ENCODE measurements at regions not wholly inside any gene's neighbourhood (a gene's known extent, or its start where the extent isn't known, plus 50 kb on each side); places are given as distances from the start of the nearest gene placed in this dataset.

GRCh38 chr18:78629426-78629825 is 350.2 kb upstream of the SALL3 start:
- H3K9ac ChIP-seq (ENCODE audit: insufficient read length, low read depth): no peak overlapping the region
- no peaks in the 10 kb centered on the region for H3K4me1 ChIP-seq (ENCODE audit: insufficient read depth, insufficient read length)
- no peak for DNase-seq (ENCODE audit: low read depth, low spot score)
- no peak overlapping the region for H3K4me3 ChIP-seq (ENCODE audit: insufficient read length, low read depth)
- no peaks in the 10 kb centered on the region for H3K9me3 ChIP-seq (ENCODE audit: insufficient read depth, low read length)
- no peaks in the 10 kb centered on the region for H3K36me3 ChIP-seq (ENCODE audit: insufficient read depth, insufficient read length, low read length)
- TF ChIP-seq ZNF274 (IDR thresholded peaks at IDR 0.05; ENCODE audit: low read depth, low read length) (no peak), SUZ12 (IDR thresholded peaks at IDR 0.05; ENCODE audit: extremely low read depth, insufficient read depth, insufficient read length) (no peak), YY1 (IDR thresholded peaks at IDR 0.05; ENCODE audit: insufficient read depth, insufficient read length) (no peak)
- peaks cover 22% of the 10 kb centered on the region for H3K27me3 ChIP-seq (ENCODE audit: insufficient read depth, insufficient read length)

- H3K27me3 ChIP-seq (ENCODE audit: insufficient read depth, insufficient read length): peaks cover 14% of the 10 kb centered on the region
- no peak overlapping the region for H3K9ac ChIP-seq (ENCODE audit: insufficient read length, low read depth)
- H3K36me3 ChIP-seq (ENCODE audit: insufficient read depth, insufficient read length, low read length): no peaks in the 10 kb centered on the region
- no peak overlapping the region for H3K4me3 ChIP-seq (ENCODE audit: insufficient read length, low read depth)
- no peak for TF ChIP-seq SUZ12 (IDR thresholded peaks at IDR 0.05; ENCODE audit: extremely low read depth, insufficient read depth, insufficient read length)
- H3K4me1 ChIP-seq (ENCODE audit: insufficient read depth, insufficient read length): no peaks in the 10 kb centered on the region
- DNase-seq (ENCODE audit: low read depth, low spot score): no peak
- no peaks in the 10 kb centered on the region for H3K9me3 ChIP-seq (ENCODE audit: insufficient read depth, low read length)
These were observed 349.3 kb upstream of the SALL3 start for GRCh38 chr18:78630356-78630755.

- DNase-seq (ENCODE audit: low read depth, low spot score): no peak
- Histone ChIP-seq H3K9ac (ENCODE audit: insufficient read length, low read depth) (no peak overlapping the region), H3K9me3 (ENCODE audit: insufficient read depth, low read length) (no peaks in the 10 kb centered on the region), H3K4me3 (ENCODE audit: insufficient read length, low read depth) (no peak overlapping the region), H3K36me3 (ENCODE audit: insufficient read depth, insufficient read length, low read length) (no peaks in the 10 kb centered on the region), H3K27me3 (ENCODE audit: insufficient read depth, insufficient read length) (peaks cover 7% of the 10 kb centered on the region), H3K4me1 (ENCODE audit: insufficient read depth, insufficient read length) (no peaks in the 10 kb centered on the region)
- TF ChIP-seq ZNF274 (IDR thresholded peaks at IDR 0.05; ENCODE audit: low read depth, low read length): no peak
- TF ChIP-seq YY1 (IDR thresholded peaks at IDR 0.05; ENCODE audit: insufficient read depth, insufficient read length): no peak
- no peak for TF ChIP-seq SUZ12 (IDR thresholded peaks at IDR 0.05; ENCODE audit: extremely low read depth, insufficient read depth, insufficient read length)
These were observed 348.6 kb upstream of the SALL3 start for GRCh38 chr18:78630981-78631510.

- DNase-seq (ENCODE audit: low read depth, low spot score): no peak
- TF ChIP-seq YY1 (IDR thresholded peaks at IDR 0.05; ENCODE audit: insufficient read depth, insufficient read length) (no peak), ZNF274 (IDR thresholded peaks at IDR 0.05; ENCODE audit: low read depth, low read length) (no peak), SUZ12 (IDR thresholded peaks at IDR 0.05; ENCODE audit: extremely low read depth, insufficient read depth, insufficient read length) (no peak)
- Histone ChIP-seq H3K9me3 (ENCODE audit: insufficient read depth, low read length) (no peaks in the 10 kb centered on the region), H3K4me1 (ENCODE audit: insufficient read depth, insufficient read length) (no peaks in the 10 kb centered on the region), H3K27me3 (ENCODE audit: insufficient read depth, insufficient read length) (peaks cover 7% of the 10 kb centered on the region), H3K9ac (ENCODE audit: insufficient read length, low read depth) (no peak overlapping the region), H3K4me3 (ENCODE audit: insufficient read length, low read depth) (no peak overlapping the region), H3K36me3 (ENCODE audit: insufficient read depth, insufficient read length, low read length) (no peaks in the 10 kb centered on the region)
These were observed 347.5 kb upstream of the SALL3 start for GRCh38 chr18:78632111-78632541.

- no peaks in the 10 kb centered on the region for H3K4me1 ChIP-seq (ENCODE audit: insufficient read depth, insufficient read length)
- H3K27me3 ChIP-seq (ENCODE audit: insufficient read depth, insufficient read length): no peaks in the 10 kb centered on the region
- H3K36me3 ChIP-seq (ENCODE audit: insufficient read depth, insufficient read length, low read length): no peaks in the 10 kb centered on the region
- no peak overlapping the region for H3K4me3 ChIP-seq (ENCODE audit: insufficient read length, low read depth)
- no peak for TF ChIP-seq YY1 (IDR thresholded peaks at IDR 0.05; ENCODE audit: insufficient read depth, insufficient read length)
- DNase-seq (ENCODE audit: low read depth, low spot score): no peak
- no peak overlapping the region for H3K9ac ChIP-seq (ENCODE audit: insufficient read length, low read depth)
- no peaks in the 10 kb centered on the region for H3K9me3 ChIP-seq (ENCODE audit: insufficient read depth, low read length)
These were observed 345.4 kb upstream of the SALL3 start for GRCh38 chr18:78634061-78634696.

GRCh38 chr18:78635093-78635800 is 344.4 kb upstream of the SALL3 start:
- no peaks in the 10 kb centered on the region for H3K9me3 ChIP-seq (ENCODE audit: insufficient read depth, low read length)

GRCh38 chr18:78636260-78636659 is 343.4 kb upstream of the SALL3 start:
- H3K9me3 ChIP-seq (ENCODE audit: insufficient read depth, low read length): no peaks in the 10 kb centered on the region
- DNase-seq (ENCODE audit: low read depth, low spot score): no peak
- H3K4me1 ChIP-seq (ENCODE audit: insufficient read depth, insufficient read length): no peaks in the 10 kb centered on the region
- TF ChIP-seq ZNF274 (IDR thresholded peaks at IDR 0.05; ENCODE audit: low read depth, low read length) (no peak), SUZ12 (IDR thresholded peaks at IDR 0.05; ENCODE audit: extremely low read depth, insufficient read depth, insufficient read length) (no peak), YY1 (IDR thresholded peaks at IDR 0.05; ENCODE audit: insufficient read depth, insufficient read length) (no peak)
- H3K27me3 ChIP-seq (ENCODE audit: insufficient read depth, insufficient read length): no peaks in the 10 kb centered on the region
- no peaks in the 10 kb centered on the region for H3K36me3 ChIP-seq (ENCODE audit: insufficient read depth, insufficient read length, low read length)
- no peak overlapping the region for H3K9ac ChIP-seq (ENCODE audit: insufficient read length, low read depth)
- H3K4me3 ChIP-seq (ENCODE audit: insufficient read length, low read depth): no peak overlapping the region

More at GRCh38 chr18:78635093-78635800, 344.4 kb upstream of the SALL3 start:
- Histone ChIP-seq H3K4me1 (ENCODE audit: insufficient read depth, insufficient read length) (no peaks in the 10 kb centered on the region), H3K4me3 (ENCODE audit: insufficient read length, low read depth) (no peak overlapping the region), H3K9ac (ENCODE audit: insufficient read length, low read depth) (no peak overlapping the region), H3K27me3 (ENCODE audit: insufficient read depth, insufficient read length) (no peaks in the 10 kb centered on the region), H3K36me3 (ENCODE audit: insufficient read depth, insufficient read length, low read length) (no peaks in the 10 kb centered on the region)
- TF ChIP-seq YY1 (IDR thresholded peaks at IDR 0.05; ENCODE audit: insufficient read depth, insufficient read length): no peak
- no peak for TF ChIP-seq ZNF274 (IDR thresholded peaks at IDR 0.05; ENCODE audit: low read depth, low read length)
- no peak for TF ChIP-seq SUZ12 (IDR thresholded peaks at IDR 0.05; ENCODE audit: extremely low read depth, insufficient read depth, insufficient read length)
- no peak for DNase-seq (ENCODE audit: low read depth, low spot score)
